HCT116 (cell line): ENCODE measurements at regions not wholly inside any gene's neighbourhood (a gene's known extent, or its start where the extent isn't known, plus 50 kb on each side); places are given as distances from the start of the nearest gene placed in this dataset.

Source experiments
- ATAC-seq: fragments of 200-7000 bp; cut with Tn5 transposase; 2 replicates; pipeline ENCODE4 v1.9.1; 2020; ENCODE audit warnings: mild to moderate bottlenecking, moderate library complexity
- BruUV-seq: library from RNA; stranded (reverse); fragments of 400-500 nt; replicated peaks from 2 replicates; lab custom pipeline; 2021; lab: Mats Ljungman, UMichigan
- CTCF ChIA-PET: fragments of 300-600 bp; sonication (Branson Sonifier 250); formaldehyde crosslinking; loops from one replicate; lab custom pipeline; 2021; ENCODE audit warnings: antibody characterized with exemption; lab: Charles Lee
- POLR2A ChIA-PET: fragments of 300-600, 350-600 bp; sonication (Branson Sonifier 250); formaldehyde crosslinking; loops from one replicate; lab custom pipeline; 2021; ENCODE audit warnings: antibody characterized with exemption; lab: Charles Lee
- RAD21 ChIA-PET, 2 experiments: fragments of 300-600 bp; sonication (Branson Sonifier 250); formaldehyde crosslinking; loops; one replicate each; lab custom pipeline; 2023; ENCODE audit warnings: low total read pairs in 2 of 2; ENCODE audit not compliant: uncharacterized antibody in 2 of 2, unreplicated experiment in 2 of 2, low non-redundant PET in 1 of 2; lab: Charles Lee
- DNase-seq: peaks from one replicate; pipeline ENCODE4 v3.0.0-alpha.2; 2010; ENCODE audit warnings: low read depth, low spot score
- H2AFZ ChIP-seq: fragments of 200-600 bp; shearing (Covaris generic), sonication (generic); 2 replicates; pipeline ENCODE4 v1.6.1; 2017; ENCODE audit warnings: low read depth, mixed run types, mixed read lengths, antibody characterized with exemption, low read length; ENCODE audit not compliant: poor library complexity, severe bottlenecking
- H3K27ac ChIP-seq: 2 replicates; pipeline ENCODE4 v1.5.1; 2012; ENCODE audit warnings: low read depth, low read length
- H3K27me3 ChIP-seq: fragments of 200-600 bp; sonication (generic); 2 replicates; pipeline ENCODE4 v1.6.1; 2016; ENCODE audit warnings: mixed run types, low read length, mixed read lengths; ENCODE audit not compliant: insufficient read depth
- H3K36me3 ChIP-seq, 2 experiments: fragments of 200-500 bp in 1 of 2; fragments of 200-600 bp in 1 of 2; sonication (Bioruptor generic) in 1 of 2; sonication (generic) in 1 of 2; 2 replicates each; pipeline versions ENCODE4 v1.5.1 to v1.6.1; 2014 to 2016; ENCODE audit warnings: low read length in 2 of 2, inconsistent platforms in 1 of 2, mixed read lengths in 1 of 2, mixed run types in 1 of 2; ENCODE audit not compliant: insufficient read depth in 2 of 2, control insufficient read depth in 1 of 2
- H3K4me1 ChIP-seq, 2 experiments: fragments of 200-600 bp in 1 of 2; sonication (generic) in 1 of 2; 2 replicates each; pipeline versions ENCODE4 v1.5.1 to v1.6.1; 2012 to 2017; ENCODE audit warnings: low read length in 2 of 2, inconsistent platforms in 1 of 2, mild to moderate bottlenecking in 1 of 2, mixed read lengths in 1 of 2, mixed run types in 1 of 2, moderate library complexity in 1 of 2; ENCODE audit not compliant: insufficient read depth in 2 of 2, control insufficient read depth in 1 of 2
- H3K4me2 ChIP-seq: fragments of 200-600 bp; sonication (generic); 2 replicates; pipeline ENCODE4 v1.6.1; 2017; ENCODE audit warnings: mixed run types, low read length, mixed read lengths
- H3K4me3 ChIP-seq, 2 experiments: fragments of 200-600 bp in 1 of 2; sonication (generic) in 1 of 2; replicated peaks in 1 of 2; 2 replicates each; pipeline ENCODE4 v1.5.1; 2011 to 2016; ENCODE audit warnings: low read length in 2 of 2, control low read depth in 1 of 2, low read depth in 1 of 2, mild to moderate bottlenecking in 1 of 2, mixed read lengths in 1 of 2, mixed run types in 1 of 2
- H3K79me2 ChIP-seq: fragments of 200-600 bp; sonication (generic); 2 replicates; pipeline ENCODE4 v1.6.1; 2017; ENCODE audit warnings: mild to moderate bottlenecking, mixed run types, low read length, moderate library complexity, mixed read lengths; ENCODE audit not compliant: insufficient read depth
- H3K9ac ChIP-seq: fragments of 200-600 bp; sonication (generic); 2 replicates; pipeline ENCODE4 v1.6.1; 2016; ENCODE audit warnings: low read length, mixed read lengths
- H3K9me2 ChIP-seq: fragments of 200-600 bp; sonication (generic), shearing (Covaris generic); 2 replicates; pipeline ENCODE4 v1.6.1; 2017; ENCODE audit warnings: mixed run types, mild to moderate bottlenecking, moderate library complexity; ENCODE audit not compliant: insufficient read depth
- H3K9me3 ChIP-seq, 2 experiments: fragments of 200-500 bp in 1 of 2; fragments of 200-600 bp in 1 of 2; sonication (Bioruptor generic) in 1 of 2; sonication (generic) in 1 of 2; 2 replicates each; pipeline ENCODE4 v1.6.1; 2014 to 2017; ENCODE audit warnings: low read length in 2 of 2, mixed read lengths in 2 of 2, inconsistent platforms in 1 of 2, low read depth in 1 of 2, mild to moderate bottlenecking in 1 of 2, mixed run types in 1 of 2, moderate library complexity in 1 of 2; ENCODE audit not compliant: control insufficient read depth in 1 of 2, insufficient read depth in 1 of 2
- H4K20me1 ChIP-seq: fragments of 200-600 bp; sonication (generic), shearing (Covaris generic); 2 replicates; pipeline ENCODE4 v1.6.1; 2017; ENCODE audit warnings: mixed run types, mild to moderate bottlenecking, moderate library complexity; ENCODE audit not compliant: insufficient read depth
- CEBPB ChIP-seq: IDR thresholded peaks from 2 replicates; pipeline ENCODE4 v1.6.1; 2012; ENCODE audit warnings: low read depth
- EGR1 ChIP-seq: IDR thresholded peaks from 2 replicates; pipeline ENCODE4 v1.6.1; 2012; ENCODE audit warnings: low read depth
- ELF1 ChIP-seq: IDR thresholded peaks from 2 replicates; pipeline ENCODE4 v1.6.1; 2012; ENCODE audit warnings: low read depth, borderline replicate concordance
- EZH2 ChIP-seq: fragments of 200-600 bp; sonication (generic); IDR thresholded peaks from 2 replicates; pipeline ENCODE4 v1.6.1; 2017; ENCODE audit warnings: antibody characterized with exemption, mixed run types
- EZH2phosphoT487 ChIP-seq: fragments of 200-600 bp; IDR thresholded peaks from 2 replicates; pipeline ENCODE4 v1.6.1; 2018; ENCODE audit warnings: antibody characterized with exemption, borderline replicate concordance
- FOSL1 ChIP-seq: IDR thresholded peaks from 2 replicates; pipeline ENCODE4 v1.6.1; 2012; ENCODE audit warnings: low read depth
- JUND ChIP-seq: IDR thresholded peaks from 2 replicates; pipeline ENCODE4 v1.6.1; 2012
- SIN3A ChIP-seq: IDR thresholded peaks from 2 replicates; pipeline ENCODE4 v1.6.1; 2012; ENCODE audit warnings: low read depth
- ZNF274 ChIP-seq: fragments of 200-500 bp; sonication (Bioruptor generic); IDR thresholded peaks from 2 replicates; pipeline ENCODE4 v1.6.1; 2014; ENCODE audit warnings: mild to moderate bottlenecking, low read depth, low read length, inconsistent platforms
- intact Hi-C: fragments of 100-400 bp; cut with micrococcal nuclease; formaldehyde crosslinking; loops from 2 replicates; pipeline ENCODE4 v1.10.0; 2022
- TF ChIP-seq, protein P1 (sequence below): IDR thresholded peaks from 2 replicates; pipeline ENCODE4 v1.6.1; 2012
- TF ChIP-seq, protein P2 (sequence below): IDR thresholded peaks from 2 replicates; pipeline ENCODE4 v1.6.1; 2012

DNA sequence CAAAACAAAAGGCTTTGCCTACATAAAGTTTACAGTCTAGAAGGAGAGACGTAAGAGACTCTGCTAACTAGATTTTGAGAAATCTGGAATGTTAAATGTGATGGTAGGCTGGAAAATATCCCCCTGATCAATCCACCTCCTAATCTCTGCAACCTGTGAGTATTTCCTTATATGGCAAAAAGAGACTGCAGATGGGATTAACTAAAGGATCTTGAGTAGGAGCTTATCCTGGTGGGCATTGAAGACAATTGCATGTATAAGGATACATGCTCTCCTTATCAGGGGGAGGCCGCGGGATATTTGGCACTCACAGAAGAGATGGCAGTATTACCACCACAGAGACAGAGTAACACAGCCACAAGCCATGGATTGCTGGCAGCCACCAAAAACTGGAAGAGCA is 95.2 kb downstream of the EGLN3 start:
- Histone ChIP-seq H3K79me2 (no peaks in the 10 kb centered on the region), H3K4me2 (no peak overlapping the region), H3K9me2 (no peaks in the 10 kb centered on the region), H3K4me3 (no peak overlapping the region), H3K27me3 (no peaks in the 10 kb centered on the region), H3K9me3 (no peaks in the 10 kb centered on the region), H3K27ac (no peak overlapping the region), H3K36me3 (no peaks in the 10 kb centered on the region), H3K9ac (no peak overlapping the region), H3K4me1 (no peaks in the 10 kb centered on the region), H2AFZ (no peak overlapping the region), H4K20me1 (no peaks in the 10 kb centered on the region)
- TF ChIP-seq, protein P1, sequence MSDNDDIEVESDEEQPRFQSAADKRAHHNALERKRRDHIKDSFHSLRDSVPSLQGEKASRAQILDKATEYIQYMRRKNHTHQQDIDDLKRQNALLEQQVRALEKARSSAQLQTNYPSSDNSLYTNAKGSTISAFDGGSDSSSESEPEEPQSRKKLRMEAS = no peak
- TF ChIP-seq EZH2phosphoT487 (no peak), JUND (no peak), EGR1 (no peak), FOSL1 (no peak), EZH2 (no peak), SIN3A (no peak), ELF1 (no peak), CEBPB (no peak), ZNF274 (no peak)
- TF ChIP-seq, protein P2, sequence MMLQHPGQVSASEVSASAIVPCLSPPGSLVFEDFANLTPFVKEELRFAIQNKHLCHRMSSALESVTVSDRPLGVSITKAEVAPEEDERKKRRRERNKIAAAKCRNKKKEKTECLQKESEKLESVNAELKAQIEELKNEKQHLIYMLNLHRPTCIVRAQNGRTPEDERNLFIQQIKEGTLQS = no peak
- intact Hi-C loops = no loop called here
- BruUV-seq = no TSS peak
- ChIA-PET RAD21 (no interaction called here), POLR2A (no interaction called here), CTCF (no interaction called here)
- DNase-seq = no peak
- ATAC-seq = no peak
